AG04450 (cell line): ENCODE measurements at regions not wholly inside any gene's neighbourhood (a gene's known extent, or its start where the extent isn't known, plus 50 kb on each side); places are given as distances from the start of the nearest gene placed in this dataset.

Experiments used
- CTCF ChIA-PET: fragments of 300-600, 350-600 bp; formaldehyde crosslinking; extraction: SDS; loops from one replicate; lab custom pipeline; 2022; ENCODE audit warnings: antibody characterized with exemption, inconsistent platforms; lab: Charles Lee
- POLR2A ChIA-PET: fragments of 350-600 bp; formaldehyde crosslinking; extraction: SDS; loops from one replicate; lab custom pipeline; 2021; ENCODE audit warnings: antibody characterized with exemption, inconsistent platforms; lab: Yijun Ruan, JAX
- DNase-seq: peaks from one replicate; pipeline ENCODE4 v3.0.0-alpha.2; 2011; ENCODE audit warnings: low read depth, low spot score
- H3K27ac ChIP-seq: one replicate; pipeline ENCODE4 v1.5.1; 2012; ENCODE audit warnings: low read depth, low read length, control low read depth
- H3K27me3 ChIP-seq: one replicate; pipeline ENCODE4 v1.6.0; 2012; ENCODE audit warnings: low read length; ENCODE audit not compliant: control insufficient read depth, insufficient read depth
- H3K4me3 ChIP-seq: 2 replicates; pipeline ENCODE4 v1.5.1; 2011; ENCODE audit warnings: mild to moderate bottlenecking, low read depth, low read length, control low read depth
- H3K9me3 ChIP-seq: 2 replicates; pipeline ENCODE4 v1.5.1; 2012; ENCODE audit warnings: low read length; ENCODE audit not compliant: control insufficient read depth, insufficient read depth
- CTCF ChIP-seq: IDR thresholded peaks from 2 replicates; pipeline ENCODE4 v1.5.1; 2011; ENCODE audit warnings: low read depth, low read length, control low read depth, inconsistent platforms

- POLR2A ChIA-PET = interaction anchor here (0.6 kb wide), 1 partner anchor 251 kb away, joined by 3 read pairs; no protein-coding TSS in a partner anchor
Measured at GRCh38 chr10:53325066-53325465, 552.5 kb upstream of the MBL2 start.

GRCh38 chr10:53315709-53316108, 543.1 kb upstream of the MBL2 start:
- ChIA-PET POLR2A (no interaction called here), CTCF (interaction anchor here (0.7 to 1.9 kb wide), 5 partner anchors 10 to 1776 kb away, joined by 3 to 4 read pairs (median 3); no protein-coding TSS in a partner anchor)
- no peaks in the 10 kb centered on the region for H3K27me3 ChIP-seq
- H3K27ac ChIP-seq = no peak overlapping the region
- no peak for DNase-seq
- no peak for TF ChIP-seq CTCF
- no peaks in the 10 kb centered on the region for H3K9me3 ChIP-seq
- H3K4me3 ChIP-seq = no peak overlapping the region

More at GRCh38 chr10:53325066-53325465, 552.5 kb upstream of the MBL2 start:
- no peak overlapping the region for H3K27ac ChIP-seq
- CTCF ChIA-PET = interaction anchor here (0.9 kb wide), 1 partner anchor 10 kb away, joined by 3 read pairs; no protein-coding TSS in a partner anchor
- H3K27me3 ChIP-seq = no peaks in the 10 kb centered on the region
- no peak for TF ChIP-seq CTCF
- no peaks in the 10 kb centered on the region for H3K9me3 ChIP-seq
- H3K4me3 ChIP-seq = no peak overlapping the region
- no peak for DNase-seq

- TF ChIP-seq CTCF = no peak
- Histone ChIP-seq H3K27me3 (no peaks in the 10 kb centered on the region), H3K27ac (no peak overlapping the region), H3K9me3 (no peaks in the 10 kb centered on the region), H3K4me3 (no peak overlapping the region)
- CTCF ChIA-PET = interaction anchor here (0.9 to 1.9 kb wide), 4 partner anchors 11 to 1777 kb away, joined by 3 to 4 read pairs (median 3); no protein-coding TSS in a partner anchor
- POLR2A ChIA-PET = no interaction called here
- peak; percentile 77 for DNase-seq
Measured at GRCh38 chr10:53314876-53315275, 542.3 kb upstream of the MBL2 start.

GRCh38 chr10:53298443-53298842, 525.9 kb upstream of the MBL2 start:
- Histone ChIP-seq H3K27ac (no peak overlapping the region), H3K9me3 (no peaks in the 10 kb centered on the region), H3K27me3 (no peaks in the 10 kb centered on the region), H3K4me3 (no peak overlapping the region)
- POLR2A ChIA-PET = no interaction called here
- CTCF ChIA-PET = no interaction called here
- DNase-seq = no peak
- no peak for TF ChIP-seq CTCF

GRCh38 chr10:53284615-53285182, 512.1 kb upstream of the MBL2 start:
- H3K4me3 ChIP-seq = no peak overlapping the region
- DNase-seq = no peak
- CTCF ChIA-PET = no interaction called here
- no peak overlapping the region for H3K27ac ChIP-seq
- no peak for TF ChIP-seq CTCF
- POLR2A ChIA-PET = no interaction called here
- H3K27me3 ChIP-seq = no peaks in the 10 kb centered on the region
- no peaks in the 10 kb centered on the region for H3K9me3 ChIP-seq
